ENCODE measurements at regions not wholly inside any gene's neighbourhood (a gene's known extent, or its start where the extent isn't known, plus 50 kb on each side); places are given as distances from the start of the nearest gene placed in this dataset.

- no peak overlapping the region for H3K4me3 ChIP-seq (ENCODE audit: low read depth, low read length)
- TF ChIP-seq CTCF (IDR thresholded peaks at IDR 0.05; ENCODE audit: insufficient read depth, low read length, missing control alignments) = no peak
- DNase-seq (ENCODE audit: low read depth, low spot score) = no peak
- CTCF ChIA-PET = no interaction called here
- POLR2A ChIA-PET = no interaction called here
Measured at GRCh38 chr21:28627691-28628090, 365.0 kb downstream of the LTN1 start.

- H3K4me3 ChIP-seq (ENCODE audit: low read depth, low read length) = no peak overlapping the region
- no peak for TF ChIP-seq CTCF (IDR thresholded peaks at IDR 0.05; ENCODE audit: insufficient read depth, low read length, missing control alignments)
- ChIA-PET POLR2A (no interaction called here), CTCF (no interaction called here)
- no peak for DNase-seq (ENCODE audit: low read depth, low spot score)
Measured at GRCh38 chr21:28627261-28627660, 365.4 kb downstream of the LTN1 start.

- no peak overlapping the region for H3K4me3 ChIP-seq (ENCODE audit: low read depth, low read length)
- ChIA-PET POLR2A (no interaction called here), CTCF (interaction anchor here (0.6 to 1.1 kb wide), 2 partner anchors 8 to 21 kb away, joined by 3 read pairs; no protein-coding TSS in a partner anchor)
- no peak for TF ChIP-seq CTCF (IDR thresholded peaks at IDR 0.05; ENCODE audit: insufficient read depth, low read length, missing control alignments)
- DNase-seq (ENCODE audit: low read depth, low spot score) = no peak
Measured at GRCh38 chr21:28624626-28625025, 368.1 kb downstream of the LTN1 start.

- DNase-seq (ENCODE audit: low read depth, low spot score) = no peak
- ChIA-PET CTCF (no interaction called here), POLR2A (no interaction called here)
- TF ChIP-seq CTCF (IDR thresholded peaks at IDR 0.05; ENCODE audit: insufficient read depth, low read length, missing control alignments) = no peak
- no peak overlapping the region for H3K4me3 ChIP-seq (ENCODE audit: low read depth, low read length)
Measured at GRCh38 chr21:28617300-28617699, 375.4 kb downstream of the LTN1 start.

- TF ChIP-seq CTCF (IDR thresholded peaks at IDR 0.05; ENCODE audit: insufficient read depth, low read length, missing control alignments) = no peak
- ChIA-PET POLR2A (interaction anchor here (1.6 kb wide), 1 partner anchor 18 kb away, joined by 9 read pairs; no protein-coding TSS in a partner anchor), CTCF (no interaction called here)
- no peak overlapping the region for H3K4me3 ChIP-seq (ENCODE audit: low read depth, low read length)
- peak; percentile 65 for DNase-seq (ENCODE audit: low read depth, low spot score)
Measured at GRCh38 chr21:28615276-28615675, 377.4 kb downstream of the LTN1 start.

- no peak overlapping the region for H3K4me3 ChIP-seq (ENCODE audit: low read depth, low read length)
- POLR2A ChIA-PET = interaction anchor here (1.6 kb wide), 1 partner anchor 19 kb away, joined by 9 read pairs; no protein-coding TSS in a partner anchor
- CTCF ChIA-PET = no interaction called here
- DNase-seq (ENCODE audit: low read depth, low spot score) = no peak
- no peak for TF ChIP-seq CTCF (IDR thresholded peaks at IDR 0.05; ENCODE audit: insufficient read depth, low read length, missing control alignments)
Measured at GRCh38 chr21:28614791-28615190, 377.9 kb downstream of the LTN1 start.

Measured in AG04449 (cell line).